K562 (cell line): ENCODE measurements at regions not wholly inside any gene's neighbourhood (a gene's known extent, or its start where the extent isn't known, plus 50 kb on each side); places are given as distances from the start of the nearest gene placed in this dataset.

ENCODE experiments used
- CTCF ChIP-seq, 3 experiments: IDR thresholded peaks in 2 of 3; conservative IDR thresholded peaks in 1 of 3; 2 replicates each; pipeline ENCODE4 v1.5.1; 2011 to 2012; ENCODE audit warnings: low read length in 3 of 3, mild to moderate bottlenecking in 3 of 3, control low read depth in 2 of 3, improper control_type of control experiment in 1 of 3, inconsistent platforms in 1 of 3, low read depth in 1 of 3, mixed read lengths in 1 of 3, moderate library complexity in 1 of 3; ENCODE audit not compliant: insufficient read depth in 2 of 3
- ELK1 ChIP-seq: sonication (generic); formaldehyde crosslinking; IDR thresholded peaks from 2 replicates; pipeline ENCODE4 v1.8.1; 2022; ENCODE audit warnings: missing genetic modification reagents

- TF ChIP-seq ELK1 (CRISPR knock-in tag) (no peak), CTCF (IDR thresholded peaks at IDR 0.05 in 2 of 3, conservative IDR thresholded peaks at IDR 0.05 in 1 of 3; ENCODE audit: insufficient read depth in 2 of 3, low read depth in 1 of 3, low read length in 3 of 3) (no peak)
These were observed 315.8 kb upstream of the PRICKLE1 start for GRCh38 chr12:42905419-42905705.
